ENCODE measurements at regions not wholly inside any gene's neighbourhood (a gene's known extent, or its start where the extent isn't known, plus 50 kb on each side); places are given as distances from the start of the nearest gene placed in this dataset.

GRCh38 chr15:47998619-47999019, 122.2 kb upstream of the SLC24A5 start:
- DNase-seq, result no peak

DNA sequence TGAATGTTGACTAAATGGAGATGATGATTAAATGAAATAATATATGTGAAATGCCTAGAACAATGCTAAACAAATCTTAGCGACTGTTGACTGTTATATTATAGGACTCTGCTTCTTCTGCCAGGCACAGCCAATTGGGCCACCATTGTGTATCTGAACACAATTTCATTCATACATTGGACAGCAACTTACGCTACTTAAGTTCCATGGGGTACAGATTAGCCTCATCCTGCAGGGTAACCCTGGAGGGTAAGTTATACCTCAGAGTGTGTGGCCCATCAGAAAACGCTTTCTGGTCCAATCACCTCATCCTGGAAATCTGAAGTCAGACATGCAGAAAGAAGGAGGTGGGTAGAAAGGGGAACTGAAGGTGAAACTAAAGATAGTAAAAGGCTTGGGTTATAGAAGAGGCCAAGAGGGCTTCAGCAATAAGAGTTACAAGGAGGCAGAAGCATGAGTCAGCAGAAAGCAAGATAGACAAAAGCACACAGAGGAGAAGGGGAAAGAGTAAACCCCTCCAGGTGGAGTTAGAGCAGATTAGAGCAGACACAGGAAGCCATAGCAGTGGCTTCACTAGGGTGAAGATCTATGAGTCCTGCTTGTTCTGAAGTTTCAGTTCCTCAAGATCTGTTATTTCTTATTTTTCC, 119.3 kb upstream of the SLC24A5 start:
- peak in 1 of 3 experiments; percentile 19 for DNase-seq

DNA sequence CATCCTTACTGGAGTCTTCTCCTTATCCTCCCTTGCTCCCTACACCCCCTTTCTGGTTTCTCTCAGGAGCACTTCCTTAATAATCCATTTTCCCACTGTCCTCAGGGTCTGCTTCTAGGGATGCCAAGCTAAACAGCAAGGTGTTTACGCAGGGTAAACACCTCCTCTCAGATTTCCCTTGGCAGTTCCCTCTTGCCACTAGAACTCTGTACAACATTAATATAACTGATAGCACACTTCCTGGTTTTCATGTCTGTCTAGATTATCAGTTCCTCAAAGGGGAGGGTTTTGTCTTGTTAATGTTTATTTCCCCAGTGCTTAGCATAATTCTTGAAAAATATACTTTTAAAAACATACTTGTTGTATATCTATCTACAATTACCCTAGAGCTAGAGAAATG, 118.0 kb upstream of the SLC24A5 start:
- peak in 1 of 3 experiments; percentile 26 for DNase-seq

GRCh38 chr15:48003441-48003840, 117.3 kb upstream of the SLC24A5 start:
- DNase-seq, result no peak

- no peak for DNase-seq
Observed at GRCh38 chr15:48005077-48005476, 115.7 kb upstream of the SLC24A5 start.

- DNase-seq, result peak in 2 of 3 experiments; percentile 2 to 13
Observed at GRCh38 chr15:48006031-48006511, 114.7 kb upstream of the SLC24A5 start.

DNA sequence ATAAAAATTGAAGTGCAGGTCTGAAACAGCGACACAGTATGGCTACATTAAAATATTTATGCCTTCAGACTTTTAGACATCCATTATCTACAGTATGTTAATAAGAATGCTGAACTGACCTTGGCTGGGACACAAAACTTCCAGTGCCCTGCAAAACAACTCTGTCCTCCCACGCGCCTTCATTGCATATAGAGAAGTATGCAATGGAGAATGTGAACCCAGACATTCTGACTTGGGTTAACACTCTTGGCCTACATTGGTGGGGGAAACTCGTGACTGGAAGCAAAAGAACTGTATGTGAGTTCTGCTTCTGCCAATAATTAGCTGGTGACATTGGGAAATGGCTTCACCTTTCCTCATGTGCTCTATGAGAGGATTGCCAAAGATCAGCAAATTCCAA, 110.5 kb upstream of the SLC24A5 start:
- no peak for DNase-seq

DNA sequence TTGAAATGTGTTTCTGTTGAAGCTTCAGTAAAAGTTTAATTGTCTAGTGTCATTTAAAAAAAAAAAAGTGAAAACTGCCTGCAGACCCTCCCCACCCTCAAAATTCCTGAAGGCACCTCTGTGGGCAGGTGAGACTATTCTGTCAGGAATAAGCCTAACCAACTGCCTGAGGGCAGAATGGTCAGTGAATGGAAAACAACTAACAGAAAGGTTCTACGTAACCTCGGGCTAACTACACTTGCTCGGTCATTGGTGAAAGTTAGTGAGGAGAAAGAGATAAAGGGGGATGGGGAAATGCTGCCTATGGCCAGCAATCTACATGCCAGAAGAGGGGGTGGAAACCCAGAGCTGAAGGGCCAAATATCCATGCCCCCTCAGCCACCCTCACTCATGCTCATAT, 108.6 kb upstream of the SLC24A5 start:
- DNase-seq, result no peak

DNA sequence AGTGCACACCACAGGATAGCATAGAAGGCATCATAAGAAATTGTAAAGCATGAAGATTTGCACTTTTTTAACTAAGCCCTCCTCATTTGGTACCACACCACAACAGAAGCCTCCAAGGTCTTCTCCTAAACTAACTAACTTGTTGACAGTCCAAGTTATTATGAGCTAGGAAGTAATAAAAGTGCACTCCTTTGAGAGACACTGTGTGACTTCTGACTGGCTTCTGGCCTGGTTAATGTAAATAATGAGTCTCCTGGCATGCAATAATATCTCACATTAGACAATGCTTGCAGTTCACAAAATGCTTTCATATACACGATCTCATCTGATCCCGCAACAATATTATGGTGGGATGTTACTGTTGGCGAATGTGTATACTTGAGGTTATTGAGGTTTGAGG, 103.9 kb upstream of the SLC24A5 start:
- DNase-seq, result no peak

DNA sequence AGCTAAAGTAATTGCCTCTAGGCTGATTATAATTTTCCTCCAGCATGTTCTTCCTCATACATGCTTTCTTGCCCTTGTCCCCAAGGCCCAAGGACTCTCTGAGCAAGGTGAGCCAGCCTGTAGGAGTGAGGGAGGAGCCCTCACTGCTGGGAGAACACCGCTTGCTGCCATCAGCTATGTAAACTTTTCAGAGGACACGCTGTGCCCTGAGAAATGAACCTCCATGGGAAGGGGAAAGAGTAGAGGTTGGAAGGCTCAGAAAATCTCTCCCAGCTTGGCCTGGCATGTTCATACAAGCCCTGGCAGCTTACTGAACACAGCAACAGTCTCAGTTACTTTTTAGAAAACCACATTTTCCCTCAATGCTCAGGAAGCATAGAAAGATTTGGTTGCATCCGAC, 103.0 kb upstream of the SLC24A5 start:
- DNase-seq, result peak in 1 of 3 experiments; percentile 7

DNA sequence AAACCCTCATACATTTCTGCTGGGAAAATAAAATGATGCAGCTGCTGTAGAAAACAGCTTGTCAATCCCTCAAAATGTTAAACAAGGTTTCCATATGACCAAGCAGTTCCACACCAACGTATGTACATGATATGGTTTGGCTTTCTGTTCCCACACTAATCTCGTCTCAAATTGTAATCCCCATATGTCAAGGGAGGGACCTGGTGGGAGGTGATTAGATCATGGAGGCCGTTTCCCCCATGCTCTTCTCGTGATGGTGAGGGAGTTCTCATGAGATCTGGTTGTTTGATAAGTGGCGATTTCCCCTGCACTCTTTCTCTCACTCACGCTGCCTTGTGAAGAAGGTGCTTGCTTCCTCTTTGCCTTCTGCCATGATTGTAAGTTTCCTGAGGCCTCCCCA, 100.6 kb upstream of the SLC24A5 start:
- DNase-seq, result no peak

DNA sequence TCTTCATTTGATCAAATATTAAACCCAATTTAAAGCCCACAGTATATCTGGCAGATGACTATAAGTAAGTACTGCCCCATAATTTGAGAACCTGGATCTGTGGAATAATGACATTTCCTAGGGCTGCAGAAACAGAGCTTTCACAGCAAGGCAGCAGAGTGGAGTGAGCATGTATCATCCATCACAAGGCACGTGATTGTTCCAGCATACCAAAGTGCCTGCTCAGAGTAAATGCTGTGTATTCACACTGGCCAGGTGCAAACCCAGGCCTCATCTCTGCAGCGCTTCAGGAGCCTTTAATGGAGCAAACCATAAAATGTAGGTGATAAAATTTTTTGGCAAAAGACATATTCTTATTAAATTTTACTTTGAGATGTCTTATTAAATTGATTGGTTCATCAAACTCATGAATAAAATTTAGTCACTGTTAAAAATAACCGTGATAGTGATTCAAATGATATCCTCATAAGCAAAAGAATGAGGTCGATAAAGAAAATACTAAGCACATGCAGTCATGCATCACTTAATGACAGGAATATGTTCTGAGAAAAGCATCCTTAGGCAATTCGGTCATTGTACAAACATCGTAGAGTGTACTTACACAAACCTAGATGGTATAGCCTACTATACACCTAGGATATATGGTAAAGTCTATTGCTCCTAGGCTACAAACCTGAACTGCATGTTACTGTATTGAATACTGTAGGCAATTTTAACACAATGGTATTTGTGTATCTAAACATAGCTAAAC, 99.3 kb upstream of the SLC24A5 start:
- DNase-seq, result peak; percentile 34 to 81 (median 79)

DNA sequence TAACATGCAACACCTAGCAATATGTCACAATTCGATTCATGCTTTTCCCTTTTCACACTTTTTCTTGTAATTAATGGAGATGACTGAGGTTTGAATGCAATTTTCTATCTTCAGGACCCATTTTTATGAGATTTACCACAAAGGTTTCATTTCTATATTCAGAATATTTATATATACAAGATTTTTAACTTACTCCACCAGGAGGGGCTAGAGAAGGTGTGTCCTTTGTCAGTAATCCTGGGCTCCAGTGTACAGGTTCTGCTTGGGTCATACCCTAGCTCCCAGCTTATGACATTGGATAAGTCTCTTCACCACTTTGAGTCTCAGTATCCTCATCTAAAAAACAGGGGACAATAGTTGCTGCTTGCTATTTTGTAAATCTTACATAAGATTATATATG, 95.7 kb upstream of the SLC24A5 start:
- no peak for DNase-seq

GRCh38 chr15:48028712-48029111, 92.1 kb upstream of the SLC24A5 start:
- DNase-seq, result no peak

GRCh38 chr15:48029642-48030041, 91.1 kb upstream of the SLC24A5 start:
- no peak for DNase-seq

GRCh38 chr15:48031466-48031865, 89.3 kb upstream of the SLC24A5 start:
- peak in 1 of 3 experiments; percentile 34 for DNase-seq

- DNase-seq, result peak in 1 of 3 experiments; percentile 5
Observed at GRCh38 chr15:48031973-48032372, 88.8 kb upstream of the SLC24A5 start.

DNA sequence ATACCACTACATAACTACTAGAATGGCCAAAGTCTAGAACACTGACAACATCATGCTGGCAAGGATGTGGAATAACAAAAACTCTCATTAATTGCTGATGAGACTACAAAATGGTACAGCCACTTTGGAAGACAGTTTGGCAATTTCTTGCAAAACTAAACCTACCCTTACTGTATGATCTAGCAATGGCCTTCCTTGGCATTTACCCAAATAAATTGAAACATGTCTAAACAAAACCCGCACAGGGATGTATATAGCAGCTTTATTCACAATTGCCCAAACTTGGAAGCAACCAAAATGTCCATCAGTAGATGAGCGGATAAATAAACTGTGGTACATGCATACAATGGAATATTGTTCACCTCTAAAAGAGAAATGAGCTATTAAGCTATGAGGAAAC, 87.9 kb upstream of the SLC24A5 start:
- DNase-seq, result no peak

- no peak for DNase-seq
Observed at GRCh38 chr15:48038221-48038620, 82.6 kb upstream of the SLC24A5 start.

DNA sequence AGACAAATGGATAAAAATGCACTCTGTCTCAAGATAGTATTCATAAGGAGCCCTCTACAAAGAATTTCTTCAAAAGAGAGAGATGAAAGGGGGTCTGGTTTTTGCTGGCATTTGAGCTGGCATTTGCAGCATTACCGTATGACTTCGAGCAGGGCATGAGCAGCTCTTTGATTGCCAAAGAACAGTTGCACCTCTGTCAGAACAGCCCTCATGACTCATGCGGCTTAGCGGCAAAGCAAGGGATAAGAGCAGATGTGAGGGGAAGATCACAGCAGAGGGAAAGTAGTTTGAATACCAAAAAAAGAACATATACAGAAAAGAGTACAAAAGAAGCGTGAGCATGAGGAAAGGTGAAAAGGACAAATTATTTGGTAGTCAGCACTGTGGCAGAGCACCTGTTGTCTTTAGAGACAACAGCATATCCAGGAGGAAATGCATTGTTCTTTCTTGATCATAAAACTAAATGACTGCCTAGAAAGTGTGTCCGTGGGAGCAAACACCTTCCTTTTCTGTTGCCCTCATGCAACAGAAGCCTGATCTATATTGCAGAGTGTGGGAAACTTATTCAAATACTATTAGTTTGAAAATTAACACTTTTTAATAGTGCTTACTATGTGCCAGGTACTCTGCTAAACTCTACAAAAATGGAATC, 80.5 kb upstream of the SLC24A5 start:
- peak in 2 of 3 experiments; percentile 22 to 33 for DNase-seq

GRCh38 chr15:48041454-48041853, 79.3 kb upstream of the SLC24A5 start:
- no peak for DNase-seq

DNA sequence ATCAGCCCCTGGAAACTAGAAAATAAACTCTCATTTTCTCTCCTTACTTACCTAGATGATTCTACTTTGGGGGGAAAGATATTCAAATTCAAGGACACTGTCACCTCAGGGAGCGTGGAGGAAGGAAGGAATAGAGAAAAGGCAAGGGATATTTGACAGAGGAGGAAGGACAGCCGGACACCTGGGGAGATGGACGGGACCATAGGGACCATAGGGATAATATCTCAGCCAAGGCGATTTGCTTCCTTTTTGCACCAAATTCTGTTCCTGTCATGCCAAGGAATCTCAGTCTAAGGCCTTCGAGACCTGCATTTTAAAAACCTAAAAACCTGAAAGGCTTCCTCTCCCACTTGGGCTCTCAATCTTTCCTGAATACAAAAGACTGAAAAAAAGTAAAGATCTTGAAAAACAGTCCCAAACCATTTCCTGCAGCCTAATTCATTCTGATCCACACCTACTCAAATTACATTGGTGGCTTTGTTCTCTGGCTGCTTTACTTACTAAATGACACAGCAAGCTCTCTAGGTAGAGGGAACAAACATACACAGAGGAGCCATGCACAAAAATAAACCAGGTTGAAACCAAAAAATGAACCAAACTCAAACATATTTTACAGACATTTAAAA, 73.9 kb upstream of the SLC24A5 start:
- DNase-seq, result peak; percentile 10 to 80 (median 31)

DNA sequence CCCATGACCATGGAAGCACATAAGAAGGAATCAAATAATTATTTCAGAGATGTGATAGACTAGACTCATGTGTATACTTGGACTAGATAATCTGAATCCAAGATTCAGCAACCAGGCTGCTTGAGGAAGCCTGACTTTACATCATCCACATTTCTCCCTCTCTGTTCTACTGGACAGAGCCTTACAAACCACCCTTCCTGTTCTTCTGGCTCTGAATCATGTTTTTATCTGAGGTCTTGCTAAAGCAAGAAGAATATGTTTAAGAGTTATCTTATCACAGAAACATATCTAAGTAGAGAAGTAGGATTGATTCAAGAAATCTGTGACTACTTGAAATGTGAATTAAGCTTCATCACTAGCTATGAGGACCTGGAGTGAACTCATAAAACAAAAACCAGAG, 71.1 kb upstream of the SLC24A5 start:
- DNase-seq, result no peak

Measured in NCI-H1417 (cell line).